HG02678 (cell line): ENCODE measurements at regions not wholly inside any gene's neighbourhood (a gene's known extent, or its start where the extent isn't known, plus 50 kb on each side); places are given as distances from the start of the nearest gene placed in this dataset.

ENCODE experiments used
- ATAC-seq: cut with Tn5 transposase; IDR thresholded peaks from one replicate; pipeline ENCODE4 v1.9.1; 2021; ENCODE audit warnings: mild to moderate bottlenecking, moderate library complexity; ENCODE audit not compliant: unreplicated experiment

- no peak for ATAC-seq
Observed at GRCh38 chr5:68352166-68352565, 136.6 kb downstream of the PIK3R1 start.

GRCh38 chr5:68353605-68354004, 138.0 kb downstream of the PIK3R1 start:
- ATAC-seq = no peak

GRCh38 chr5:68354315-68354714, 138.8 kb downstream of the PIK3R1 start:
- no peak for ATAC-seq

- no peak for ATAC-seq
Observed at GRCh38 chr5:68356216-68356615, 140.7 kb downstream of the PIK3R1 start.

- no peak for ATAC-seq
Observed at GRCh38 chr5:68356623-68357022, 141.1 kb downstream of the PIK3R1 start.

GRCh38 chr5:68359699-68360098, 144.1 kb downstream of the PIK3R1 start:
- ATAC-seq = no peak

GRCh38 chr5:68362331-68362730, 146.8 kb downstream of the PIK3R1 start:
- no peak for ATAC-seq

- no peak for ATAC-seq
Observed at GRCh38 chr5:68365889-68366288, 150.3 kb downstream of the PIK3R1 start.

- ATAC-seq = no peak
Observed at GRCh38 chr5:68367287-68367686, 151.7 kb downstream of the PIK3R1 start.

GRCh38 chr5:68367717-68368116, 152.2 kb downstream of the PIK3R1 start:
- ATAC-seq = no peak

- no peak for ATAC-seq
Observed at GRCh38 chr5:68368311-68369022, 152.9 kb downstream of the PIK3R1 start.

- peak; percentile 11 for ATAC-seq
Observed at GRCh38 chr5:68369023-68369359, 153.4 kb downstream of the PIK3R1 start.

GRCh38 chr5:68369457-68370125, 154.0 kb downstream of the PIK3R1 start:
- ATAC-seq = peak; percentile 87

GRCh38 chr5:68370196-68370595, 154.6 kb downstream of the PIK3R1 start:
- ATAC-seq = no peak

GRCh38 chr5:68371607-68372006, 156.1 kb downstream of the PIK3R1 start:
- ATAC-seq = no peak

- ATAC-seq = no peak
Observed at GRCh38 chr5:68372161-68372560, 156.6 kb downstream of the PIK3R1 start.

GRCh38 chr5:68373050-68373449, 157.5 kb downstream of the PIK3R1 start:
- ATAC-seq = no peak

- peak; percentile 34 for ATAC-seq
Observed at GRCh38 chr5:68374796-68375518, 159.4 kb downstream of the PIK3R1 start.

GRCh38 chr5:68375540-68375939, 160.0 kb downstream of the PIK3R1 start:
- no peak for ATAC-seq

GRCh38 chr5:68376935-68377334, 161.4 kb downstream of the PIK3R1 start:
- ATAC-seq = no peak

- ATAC-seq = peak; percentile 34
Observed at GRCh38 chr5:68377733-68378132, 162.2 kb downstream of the PIK3R1 start.

- ATAC-seq = peak; percentile 82
Observed at GRCh38 chr5:68378204-68378820, 162.8 kb downstream of the PIK3R1 start.
